Stimulated activated CD8-positive, alpha-beta memory T cell treated with anti-CD3 and anti-CD28 coated beads, Interleukin-7, amount 100 ng/mL, for 48 hours (primary cell): ENCODE measurements at regions not wholly inside any gene's neighbourhood (a gene's known extent, or its start where the extent isn't known, plus 50 kb on each side); places are given as distances from the start of the nearest gene placed in this dataset.
"Not testable (repeated sequence)": the region's sequence is repeated elsewhere in the genome, so short reads cannot be mapped to it uniquely, and the experiment has no call there.

Experiments used
- DNase-seq, 2 donors: peaks; one replicate each; pipeline ENCODE4 v3.0.0-alpha.2; 2020; ENCODE audit warnings: low read depth in 1 of 2; ENCODE audit errors: extremely low read depth in 1 of 2

- no peak for DNase-seq
Observed at GRCh38 chr13:88806438-88806837, 1135.3 kb downstream of the SLITRK5 start.

GRCh38 chr13:88817560-88817959, 1146.4 kb downstream of the SLITRK5 start:
- no peak for DNase-seq

- DNase-seq = no peak
Observed at GRCh38 chr13:88823114-88823513, 1151.9 kb downstream of the SLITRK5 start.

GRCh38 chr13:88824218-88824617, 1153.0 kb downstream of the SLITRK5 start:
- no peak for DNase-seq

GRCh38 chr13:88840085-88840484, 1168.9 kb downstream of the SLITRK5 start:
- no peak for DNase-seq

GRCh38 chr13:88852293-88852692, 1181.1 kb downstream of the SLITRK5 start:
- DNase-seq = not testable (repeated sequence)

- no peak for DNase-seq
Observed at GRCh38 chr13:88857256-88857655, 1186.1 kb downstream of the SLITRK5 start.

GRCh38 chr13:88862095-88862620, 1191.0 kb downstream of the SLITRK5 start:
- no peak for DNase-seq

- DNase-seq = no peak
Observed at GRCh38 chr13:88863116-88863515, 1191.9 kb downstream of the SLITRK5 start.

GRCh38 chr13:88866195-88866594, 1195.0 kb downstream of the SLITRK5 start:
- DNase-seq = no peak

GRCh38 chr13:88883741-88884140, 1212.6 kb downstream of the SLITRK5 start:
- no peak for DNase-seq

- DNase-seq = no peak
Observed at GRCh38 chr13:88887045-88887662, 1216.0 kb downstream of the SLITRK5 start.

GRCh38 chr13:88895261-88895941, 1224.2 kb downstream of the SLITRK5 start:
- no peak for DNase-seq

GRCh38 chr13:88896466-88896865, 1225.3 kb downstream of the SLITRK5 start:
- no peak for DNase-seq

GRCh38 chr13:88908961-88909441, 1237.8 kb downstream of the SLITRK5 start:
- no peak for DNase-seq

- peak; percentile 9 to 14 for DNase-seq
Observed at GRCh38 chr13:88919970-88920628, 1248.9 kb downstream of the SLITRK5 start.

- DNase-seq = no peak
Observed at GRCh38 chr13:88925954-88926353, 1254.8 kb downstream of the SLITRK5 start.

GRCh38 chr13:88926890-88927502, 1255.8 kb downstream of the SLITRK5 start:
- no peak for DNase-seq

- no peak for DNase-seq
Observed at GRCh38 chr13:88932950-88933349, 1261.8 kb downstream of the SLITRK5 start.

GRCh38 chr13:88937384-88937783, 1266.2 kb downstream of the SLITRK5 start:
- DNase-seq = no peak

- no peak for DNase-seq
Observed at GRCh38 chr13:88945793-88946192, 1274.6 kb downstream of the SLITRK5 start.
